OCI-LY1 (cell line): ENCODE measurements at regions not wholly inside any gene's neighbourhood (a gene's known extent, or its start where the extent isn't known, plus 50 kb on each side); places are given as distances from the start of the nearest gene placed in this dataset.

Source experiments
- H2AFZ ChIP-seq: fragments of 200-600 bp; sonication (generic), shearing (Covaris generic); 2 replicates; pipeline ENCODE4 v1.6.0; 2014; ENCODE audit warnings: antibody characterized with exemption, mild to moderate bottlenecking, low read length
- H3F3A ChIP-seq: fragments of 200-600 bp; sonication (generic), shearing (Covaris generic); 2 replicates; pipeline ENCODE4 v1.6.0; 2014; ENCODE audit warnings: mild to moderate bottlenecking, antibody characterized with exemption, low read length, moderate library complexity; ENCODE audit not compliant: insufficient read depth
- H3K27ac ChIP-seq: fragments of 200-600 bp; sonication (generic); 2 replicates; pipeline ENCODE4 v1.5.1; 2014; ENCODE audit warnings: low read length, mixed run types, mild to moderate bottlenecking, low read depth; ENCODE audit not compliant: poor library complexity, severe bottlenecking
- H3K27me3 ChIP-seq: fragments of 200-600 bp; sonication (generic); 2 replicates; pipeline ENCODE4 v1.6.0; 2014; ENCODE audit warnings: antibody characterized with exemption, mild to moderate bottlenecking, low read length, moderate library complexity; ENCODE audit not compliant: insufficient read depth
- H3K36me3 ChIP-seq: fragments of 200-600 bp; sonication (generic); 2 replicates; pipeline ENCODE4 v1.6.1; 2014; ENCODE audit warnings: mild to moderate bottlenecking, antibody characterized with exemption, low read length, moderate library complexity, mixed read lengths; ENCODE audit not compliant: insufficient read depth
- H3K4me1 ChIP-seq: fragments of 200-600 bp; sonication (generic); 2 replicates; pipeline ENCODE4 v1.5.1; 2014; ENCODE audit warnings: mild to moderate bottlenecking, low read length, moderate library complexity; ENCODE audit not compliant: insufficient read depth, severe bottlenecking
- H3K4me2 ChIP-seq: fragments of 200-600 bp; sonication (generic), shearing (Covaris generic); 2 replicates; pipeline ENCODE4 v1.6.1; 2014; ENCODE audit warnings: low read length
- H3K4me3 ChIP-seq: fragments of 200-600 bp; sonication (generic); 2 replicates; pipeline ENCODE4 v1.5.1; 2014; ENCODE audit warnings: low read length, low read depth, mild to moderate bottlenecking, mixed read lengths; ENCODE audit not compliant: poor library complexity, severe bottlenecking
- H3K79me2 ChIP-seq: fragments of 200-600 bp; shearing (Covaris generic); 2 replicates; pipeline ENCODE4 v1.6.1; 2016; ENCODE audit warnings: mixed run types, low read length, mixed read lengths; ENCODE audit not compliant: insufficient read depth
- H3K9ac ChIP-seq: fragments of 200-600 bp; sonication (generic), shearing (Covaris generic); 2 replicates; pipeline ENCODE4 v1.6.1; 2014; ENCODE audit warnings: mild to moderate bottlenecking, low read length, mixed read lengths
- H3K9me2 ChIP-seq: fragments of 200-600 bp; sonication (generic), shearing (Covaris generic); 2 replicates; pipeline ENCODE4 v1.6.1; 2014; ENCODE audit warnings: low read depth, mild to moderate bottlenecking, low read length, mixed read lengths
- H3K9me3 ChIP-seq: fragments of 200-600 bp; shearing (Covaris generic); 2 replicates; pipeline ENCODE4 v1.6.1; 2014; ENCODE audit warnings: low read length, mixed read lengths
- H4K20me1 ChIP-seq: fragments of 200-600 bp; sonication (generic), shearing (Covaris generic); 2 replicates; pipeline ENCODE4 v1.6.0; 2016; ENCODE audit warnings: mild to moderate bottlenecking, low read length; ENCODE audit not compliant: insufficient read depth
- EZH2 ChIP-seq: fragments of 200-600 bp; sonication (generic), shearing (Covaris generic); IDR thresholded peaks from 2 replicates; pipeline ENCODE4 v1.8.0; 2017; ENCODE audit warnings: borderline replicate concordance, mixed run types, mild to moderate bottlenecking, antibody characterized with exemption, low read length, moderate library complexity, mixed read lengths
- TF ChIP-seq, protein P1 (sequence below): fragments of 200-600 bp; sonication (generic), shearing (Covaris generic); IDR thresholded peaks from 2 replicates; pipeline ENCODE4 v1.5.1; 2017; ENCODE audit warnings: mild to moderate bottlenecking, antibody characterized with exemption, low read length, moderate library complexity, mixed read lengths

- H3K9me3 ChIP-seq, result no peaks in the 10 kb centered on the region
- no peaks in the 10 kb centered on the region for H3K79me2 ChIP-seq
- H3K4me3 ChIP-seq, result no peak overlapping the region
- no peak for TF ChIP-seq EZH2
- TF ChIP-seq, protein P1, sequence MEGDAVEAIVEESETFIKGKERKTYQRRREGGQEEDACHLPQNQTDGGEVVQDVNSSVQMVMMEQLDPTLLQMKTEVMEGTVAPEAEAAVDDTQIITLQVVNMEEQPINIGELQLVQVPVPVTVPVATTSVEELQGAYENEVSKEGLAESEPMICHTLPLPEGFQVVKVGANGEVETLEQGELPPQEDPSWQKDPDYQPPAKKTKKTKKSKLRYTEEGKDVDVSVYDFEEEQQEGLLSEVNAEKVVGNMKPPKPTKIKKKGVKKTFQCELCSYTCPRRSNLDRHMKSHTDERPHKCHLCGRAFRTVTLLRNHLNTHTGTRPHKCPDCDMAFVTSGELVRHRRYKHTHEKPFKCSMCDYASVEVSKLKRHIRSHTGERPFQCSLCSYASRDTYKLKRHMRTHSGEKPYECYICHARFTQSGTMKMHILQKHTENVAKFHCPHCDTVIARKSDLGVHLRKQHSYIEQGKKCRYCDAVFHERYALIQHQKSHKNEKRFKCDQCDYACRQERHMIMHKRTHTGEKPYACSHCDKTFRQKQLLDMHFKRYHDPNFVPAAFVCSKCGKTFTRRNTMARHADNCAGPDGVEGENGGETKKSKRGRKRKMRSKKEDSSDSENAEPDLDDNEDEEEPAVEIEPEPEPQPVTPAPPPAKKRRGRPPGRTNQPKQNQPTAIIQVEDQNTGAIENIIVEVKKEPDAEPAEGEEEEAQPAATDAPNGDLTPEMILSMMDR, result no peak
- H3F3A ChIP-seq, result no peaks in the 10 kb centered on the region
- H3K36me3 ChIP-seq, result no peaks in the 10 kb centered on the region
- no peak overlapping the region for H2AFZ ChIP-seq
- no peak overlapping the region for H3K27ac ChIP-seq
- no peak overlapping the region for H3K9ac ChIP-seq
- H3K27me3 ChIP-seq, result no peaks in the 10 kb centered on the region
- H3K9me2 ChIP-seq, result no peaks in the 10 kb centered on the region
- H4K20me1 ChIP-seq, result no peaks in the 10 kb centered on the region
- H3K4me2 ChIP-seq, result no peak overlapping the region
- H3K4me1 ChIP-seq, result no peaks in the 10 kb centered on the region
Measured at GRCh38 chr1:208775841-208776240, 531.7 kb upstream of the PLXNA2 start.

DNA sequence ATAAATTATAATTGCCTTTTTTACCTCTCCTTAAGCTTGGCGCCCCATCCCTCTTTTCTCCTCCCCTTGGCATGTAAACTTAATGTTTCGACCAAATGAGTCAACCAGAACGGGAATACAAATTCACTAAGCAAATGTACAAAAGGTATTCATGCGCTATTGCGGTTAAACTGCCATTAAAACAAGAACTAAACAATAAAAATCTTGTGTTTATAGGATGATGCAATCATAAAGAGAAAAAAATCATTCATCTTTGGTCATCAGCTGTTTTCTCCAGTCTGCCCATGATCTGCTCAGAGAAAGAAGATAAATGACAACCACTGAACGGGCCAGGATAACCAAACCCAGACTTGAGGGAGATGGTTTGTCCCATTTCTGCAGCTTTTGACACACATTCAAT, 534.2 kb upstream of the PLXNA2 start:
- Histone ChIP-seq H3K79me2 (no peaks in the 10 kb centered on the region), H3K9me2 (no peaks in the 10 kb centered on the region), H3K9me3 (no peaks in the 10 kb centered on the region), H3K27me3 (no peaks in the 10 kb centered on the region), H4K20me1 (no peaks in the 10 kb centered on the region), H3K4me1 (no peaks in the 10 kb centered on the region), H3K4me3 (no peak overlapping the region), H3F3A (no peaks in the 10 kb centered on the region), H3K27ac (no peak overlapping the region), H3K36me3 (no peaks in the 10 kb centered on the region), H3K4me2 (no peak overlapping the region), H3K9ac (no peak overlapping the region), H2AFZ (no peak overlapping the region)
- TF ChIP-seq EZH2, result no peak
- TF ChIP-seq, protein P1, result no peak

GRCh38 chr1:208781391-208782045, 537.3 kb upstream of the PLXNA2 start:
- Histone ChIP-seq H3K27me3 (no peaks in the 10 kb centered on the region), H3F3A (no peaks in the 10 kb centered on the region), H3K4me1 (no peaks in the 10 kb centered on the region), H4K20me1 (no peaks in the 10 kb centered on the region), H3K9ac (no peak overlapping the region), H3K9me3 (no peaks in the 10 kb centered on the region), H3K27ac (no peak overlapping the region), H3K9me2 (no peaks in the 10 kb centered on the region), H2AFZ (no peak overlapping the region), H3K4me3 (no peak overlapping the region), H3K4me2 (no peak overlapping the region), H3K79me2 (no peaks in the 10 kb centered on the region), H3K36me3 (no peaks in the 10 kb centered on the region)
- TF ChIP-seq, protein P1, result no peak
- TF ChIP-seq EZH2, result no peak
